ENCODE measurements at regions not wholly inside any gene's neighbourhood (a gene's known extent, or its start where the extent isn't known, plus 50 kb on each side); places are given as distances from the start of the nearest gene placed in this dataset.
"Not testable (repeated sequence)": the region's sequence is repeated elsewhere in the genome, so short reads cannot be mapped to it uniquely, and the experiment has no call there.

GRCh38 chr11:103730131-103730940, 306.1 kb upstream of the DDI1 start:
- DNase-seq (ENCODE audit: low read depth in 2 of 2), result no peak

- no peak for DNase-seq (ENCODE audit: low read depth in 2 of 2)
These were observed 304.8 kb upstream of the DDI1 start for GRCh38 chr11:103731670-103732069.

- no peak for DNase-seq (ENCODE audit: low read depth in 2 of 2)
These were observed 302.6 kb upstream of the DDI1 start for GRCh38 chr11:103733889-103734288.

- no peak for DNase-seq (ENCODE audit: low read depth in 2 of 2)
These were observed 300.9 kb upstream of the DDI1 start for GRCh38 chr11:103735497-103736032.

GRCh38 chr11:103736315-103737036, 300.0 kb upstream of the DDI1 start:
- DNase-seq (ENCODE audit: low read depth in 2 of 2), result no peak

- no peak for DNase-seq (ENCODE audit: low read depth in 2 of 2)
These were observed 299.3 kb upstream of the DDI1 start for GRCh38 chr11:103737037-103737622.

GRCh38 chr11:103737747-103738146, 298.7 kb upstream of the DDI1 start:
- no peak for DNase-seq (ENCODE audit: low read depth in 2 of 2)

GRCh38 chr11:103739074-103739796, 297.2 kb upstream of the DDI1 start:
- DNase-seq (ENCODE audit: low read depth in 2 of 2), result not testable (repeated sequence)

- DNase-seq (ENCODE audit: low read depth in 2 of 2), result no peak
These were observed 291.8 kb upstream of the DDI1 start for GRCh38 chr11:103744496-103745153.

- no peak for DNase-seq (ENCODE audit: low read depth in 2 of 2)
These were observed 287.3 kb upstream of the DDI1 start for GRCh38 chr11:103749158-103749557.

GRCh38 chr11:103768816-103769215, 267.6 kb upstream of the DDI1 start:
- no peak for DNase-seq (ENCODE audit: low read depth in 2 of 2)

- no peak for DNase-seq (ENCODE audit: low read depth in 2 of 2)
These were observed 263.4 kb upstream of the DDI1 start for GRCh38 chr11:103773059-103773458.

- no peak for DNase-seq (ENCODE audit: low read depth in 2 of 2)
These were observed 262.9 kb upstream of the DDI1 start for GRCh38 chr11:103773537-103773936.

GRCh38 chr11:103779054-103779453, 257.4 kb upstream of the DDI1 start:
- DNase-seq (ENCODE audit: low read depth in 2 of 2), result no peak

GRCh38 chr11:103789952-103790351, 246.5 kb upstream of the DDI1 start:
- no peak for DNase-seq (ENCODE audit: low read depth in 2 of 2)

- DNase-seq (ENCODE audit: low read depth in 2 of 2), result no peak
These were observed 243.4 kb upstream of the DDI1 start for GRCh38 chr11:103792981-103793468.

GRCh38 chr11:103794262-103794661, 242.2 kb upstream of the DDI1 start:
- no peak for DNase-seq (ENCODE audit: low read depth in 2 of 2)

- DNase-seq (ENCODE audit: low read depth in 2 of 2), result no peak
These were observed 238.4 kb upstream of the DDI1 start for GRCh38 chr11:103798026-103798425.

GRCh38 chr11:103798446-103798845, 238.0 kb upstream of the DDI1 start:
- no peak for DNase-seq (ENCODE audit: low read depth in 2 of 2)

- DNase-seq (ENCODE audit: low read depth in 2 of 2), result no peak
These were observed 235.9 kb upstream of the DDI1 start for GRCh38 chr11:103800406-103801114.

Data from stimulated activated CD8-positive, alpha-beta memory T cell treated with anti-CD3 and anti-CD28 coated beads, Interleukin-2, amount 100 ng/mL, for 1 hour (primary cell).